A673 (cell line): ENCODE measurements at regions not wholly inside any gene's neighbourhood (a gene's known extent, or its start where the extent isn't known, plus 50 kb on each side); places are given as distances from the start of the nearest gene placed in this dataset.

ENCODE experiments used
- CTCF ChIP-seq: fragments of 300-800, 200-600 bp; sonication (generic); conservative IDR thresholded peaks from 2 replicates; pipeline ENCODE4 v1.5.1; 2017; ENCODE audit warnings: low read depth, mild to moderate bottlenecking, antibody characterized with exemption, low read length, moderate library complexity, mixed read lengths
- EZH2 ChIP-seq: fragments of 200-600 bp; sonication (generic); IDR thresholded peaks from 2 replicates; pipeline ENCODE4 v1.6.1; 2017; ENCODE audit warnings: borderline replicate concordance, low read depth, mild to moderate bottlenecking, mixed read lengths, antibody characterized with exemption, low read length; ENCODE audit not compliant: poor library complexity, severe bottlenecking

GRCh38 chr2:207304761-207305160, 139.0 kb upstream of the KLF7 start:
- TF ChIP-seq CTCF, result no peak
- no peak for TF ChIP-seq EZH2
